ENCODE measurements at regions not wholly inside any gene's neighbourhood (a gene's known extent, or its start where the extent isn't known, plus 50 kb on each side); places are given as distances from the start of the nearest gene placed in this dataset.
"Not testable (repeated sequence)": the region's sequence is repeated elsewhere in the genome, so short reads cannot be mapped to it uniquely, and the experiment has no call there.

- DNase-seq: no peak
Measured at GRCh38 chr3:191148131-191148530, 50.9 kb upstream of the OSTN start.

- no peak for DNase-seq
Measured at GRCh38 chr3:191143224-191143623, 55.8 kb upstream of the OSTN start.

GRCh38 chr3:191141728-191142127 lies 57.3 kb upstream of the OSTN start:
- no peak for DNase-seq

GRCh38 chr3:191139736-191140135 lies 59.3 kb upstream of the OSTN start:
- no peak for DNase-seq

GRCh38 chr3:191138937-191139336 lies 60.1 kb upstream of the OSTN start:
- DNase-seq: no peak

- DNase-seq: no peak
Measured at GRCh38 chr3:191137708-191138107, 61.3 kb upstream of the OSTN start.

- DNase-seq: no peak
Measured at GRCh38 chr3:191136347-191136746, 62.7 kb upstream of the OSTN start.

GRCh38 chr3:191135175-191135574 lies 63.9 kb upstream of the OSTN start:
- no peak for DNase-seq

GRCh38 chr3:191133359-191133758 lies 65.7 kb upstream of the OSTN start:
- no peak for DNase-seq

- DNase-seq: no peak
Measured at GRCh38 chr3:191131305-191131704, 67.7 kb upstream of the OSTN start.

GRCh38 chr3:191124891-191125290 lies 74.2 kb upstream of the OSTN start:
- DNase-seq: not testable (repeated sequence)

- DNase-seq: no peak
Measured at GRCh38 chr3:191123946-191124345, 75.1 kb upstream of the OSTN start.

- no peak for DNase-seq
Measured at GRCh38 chr3:191123231-191123630, 75.8 kb upstream of the OSTN start.

GRCh38 chr3:191120447-191121298 lies 78.4 kb upstream of the OSTN start:
- DNase-seq: no peak

GRCh38 chr3:191119415-191120295 lies 79.4 kb upstream of the OSTN start:
- no peak for DNase-seq

- DNase-seq: no peak
Measured at GRCh38 chr3:191111722-191112121, 87.3 kb upstream of the OSTN start.

GRCh38 chr3:191105418-191105817 lies 93.6 kb upstream of the OSTN start:
- DNase-seq: no peak

GRCh38 chr3:191100516-191100915 lies 98.5 kb upstream of the OSTN start:
- no peak for DNase-seq

- no peak for DNase-seq
Measured at GRCh38 chr3:191094057-191094845, 104.8 kb upstream of the OSTN start.

- DNase-seq: no peak
Measured at GRCh38 chr3:191087391-191087790, 111.7 kb upstream of the OSTN start.

GRCh38 chr3:191085091-191085490 lies 114.0 kb upstream of the OSTN start:
- no peak for DNase-seq

GRCh38 chr3:191078913-191079312 lies 120.1 kb upstream of the OSTN start:
- DNase-seq: not testable (repeated sequence)

GRCh38 chr3:191076903-191077552 lies 122.0 kb upstream of the OSTN start:
- DNase-seq: no peak
